ENCODE measurements at regions not wholly inside any gene's neighbourhood (a gene's known extent, or its start where the extent isn't known, plus 50 kb on each side); places are given as distances from the start of the nearest gene placed in this dataset.

GRCh38 chr11:116225784-116226585, 546.8 kb downstream of the BUD13 start:
- TF ChIP-seq CTCF (IDR thresholded peaks at IDR 0.05), result no peak
- no peak for TF ChIP-seq POLR2A (IDR thresholded peaks at IDR 0.05)
